Retina (tissue), 1 donor: ENCODE measurements at regions not wholly inside any gene's neighbourhood (a gene's known extent, or its start where the extent isn't known, plus 50 kb on each side); places are given as distances from the start of the nearest gene placed in this dataset.
"Not testable (repeated sequence)": the region's sequence is repeated elsewhere in the genome, so short reads cannot be mapped to it uniquely, and the experiment has no call there.

Experiments used
- DNase-seq: peaks from one replicate; pipeline ENCODE4 v3.0.0-alpha.2; 2016

DNA sequence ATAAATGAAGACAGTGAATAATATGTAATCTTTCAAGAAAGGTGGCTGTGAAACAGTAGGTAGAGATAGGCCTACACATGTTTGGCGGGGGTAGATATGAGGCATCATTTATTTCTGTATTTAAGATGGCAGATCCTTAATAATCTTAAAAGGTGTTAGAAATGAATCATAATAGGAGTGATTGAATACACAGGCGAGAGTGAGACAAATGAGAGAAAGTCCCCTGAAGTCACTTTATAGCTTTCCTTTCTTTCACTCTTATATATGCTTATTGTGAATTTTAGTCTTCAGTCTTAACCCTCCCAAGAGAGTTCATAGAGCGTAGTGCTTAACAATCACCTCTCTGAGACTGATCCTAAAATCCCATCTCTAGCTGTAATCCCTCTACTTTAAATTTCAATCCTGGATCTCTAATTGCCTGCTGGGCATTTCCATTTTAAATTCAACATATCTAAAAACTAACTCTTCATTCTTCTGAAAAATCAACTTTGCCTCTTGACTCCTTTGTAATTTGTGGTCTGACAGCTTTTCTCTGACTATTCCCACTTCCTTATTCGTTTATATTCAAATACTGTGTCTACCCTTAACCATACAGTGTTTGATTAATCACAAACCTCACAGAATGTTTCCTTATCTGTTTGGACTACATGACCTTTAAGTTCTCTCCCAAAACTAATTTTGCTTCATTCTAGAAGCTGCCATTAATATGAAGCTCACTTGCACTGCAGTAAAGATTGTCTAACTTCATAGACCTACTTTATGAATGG is 463.7 kb upstream of the FSIP2 start:
- DNase-seq = no peak

- not testable (repeated sequence) for DNase-seq
Measured at GRCh38 chr2:185275979-185276378, 462.6 kb upstream of the FSIP2 start.

- peak; percentile 53 for DNase-seq
Measured at GRCh38 chr2:185278761-185279160, 459.8 kb upstream of the FSIP2 start.

- no peak for DNase-seq
Measured at GRCh38 chr2:185279999-185280398, 458.6 kb upstream of the FSIP2 start.

DNA sequence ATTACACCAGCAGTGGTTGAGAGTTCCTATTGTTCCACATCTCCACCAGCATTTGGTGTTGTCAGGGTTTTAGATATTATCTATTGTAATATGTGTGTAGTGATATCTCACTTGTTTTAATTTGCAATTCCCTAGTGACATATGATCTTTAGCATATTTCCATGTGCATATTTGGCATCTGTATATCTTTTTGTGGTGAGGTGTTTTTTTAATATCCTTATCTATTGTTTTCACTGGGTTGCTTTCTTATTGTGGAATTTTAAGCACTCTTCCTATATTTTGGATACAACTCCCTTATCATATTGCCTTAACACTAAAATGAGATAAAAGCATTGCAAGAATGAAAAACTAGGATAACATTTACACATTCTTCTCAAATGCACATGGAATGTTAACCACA is 453.9 kb upstream of the FSIP2 start:
- DNase-seq = no peak

- DNase-seq = not testable (repeated sequence)
Measured at GRCh38 chr2:185290012-185290411, 448.6 kb upstream of the FSIP2 start.

GRCh38 chr2:185291035-185291647 is 447.5 kb upstream of the FSIP2 start:
- peak; percentile 38 for DNase-seq

- DNase-seq = no peak
Measured at GRCh38 chr2:185299867-185300266, 438.7 kb upstream of the FSIP2 start.

DNA sequence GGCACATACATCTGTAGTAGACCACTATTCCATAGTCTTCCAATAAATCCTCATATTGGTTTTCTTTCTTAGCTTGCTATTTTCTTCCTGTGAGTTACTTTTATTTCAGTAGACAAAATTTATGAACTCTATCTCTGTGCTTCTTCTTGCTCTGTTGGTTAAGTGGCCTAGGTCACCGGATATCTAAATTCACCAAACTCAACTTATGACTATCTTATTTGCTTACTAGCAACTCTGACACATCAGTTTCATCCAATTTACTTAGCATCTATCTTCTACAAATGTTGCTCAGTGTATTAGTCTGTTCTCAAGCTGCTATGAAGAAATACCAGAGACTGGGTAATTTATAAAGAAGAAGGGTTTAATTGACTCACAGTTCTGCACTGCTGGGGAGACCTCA is 432.5 kb upstream of the FSIP2 start:
- DNase-seq = no peak

DNA sequence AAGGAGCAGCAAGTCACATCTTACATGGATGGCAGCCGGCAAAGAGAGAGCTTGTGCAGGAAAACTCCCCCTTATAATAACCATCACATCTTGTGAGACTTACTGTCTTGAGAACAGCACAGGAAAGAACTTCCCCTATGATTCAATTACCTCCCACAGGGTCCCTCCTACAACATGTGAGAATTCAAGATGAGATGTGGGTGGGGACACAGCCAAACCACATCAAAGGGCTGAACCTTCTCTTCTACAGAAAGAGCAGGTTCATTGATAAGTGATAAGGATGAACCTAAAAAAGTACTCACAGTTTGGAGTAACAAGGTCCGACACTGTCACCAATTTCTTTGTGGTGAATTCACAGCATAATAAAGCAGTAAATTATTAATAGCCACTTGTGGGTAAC is 422.2 kb upstream of the FSIP2 start:
- no peak for DNase-seq

GRCh38 chr2:185318271-185318724 is 420.3 kb upstream of the FSIP2 start:
- no peak for DNase-seq

- DNase-seq = no peak
Measured at GRCh38 chr2:185335879-185336278, 402.7 kb upstream of the FSIP2 start.

DNA sequence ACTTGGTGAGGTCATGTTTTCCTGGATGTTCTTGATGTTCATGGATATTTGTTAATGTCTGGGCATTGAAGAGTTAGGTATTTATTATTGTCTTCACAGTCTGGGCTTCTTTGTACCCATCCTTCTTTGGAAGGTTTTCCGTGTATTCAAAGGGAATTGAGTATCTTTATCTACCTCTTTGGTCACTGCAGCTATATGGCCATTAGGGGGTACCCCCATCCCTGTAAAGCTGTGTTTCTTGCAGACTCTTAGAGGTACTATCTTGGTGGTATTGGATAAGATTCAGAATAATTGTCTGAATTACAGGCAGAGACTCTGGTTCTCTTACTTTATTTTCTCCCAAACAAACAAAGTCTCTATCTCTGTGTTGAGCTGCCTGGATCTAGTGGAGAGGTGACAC is 401.6 kb upstream of the FSIP2 start:
- DNase-seq = no peak

GRCh38 chr2:185338104-185338503 is 400.5 kb upstream of the FSIP2 start:
- DNase-seq = no peak

GRCh38 chr2:185347445-185347844 is 391.2 kb upstream of the FSIP2 start:
- DNase-seq = no peak

DNA sequence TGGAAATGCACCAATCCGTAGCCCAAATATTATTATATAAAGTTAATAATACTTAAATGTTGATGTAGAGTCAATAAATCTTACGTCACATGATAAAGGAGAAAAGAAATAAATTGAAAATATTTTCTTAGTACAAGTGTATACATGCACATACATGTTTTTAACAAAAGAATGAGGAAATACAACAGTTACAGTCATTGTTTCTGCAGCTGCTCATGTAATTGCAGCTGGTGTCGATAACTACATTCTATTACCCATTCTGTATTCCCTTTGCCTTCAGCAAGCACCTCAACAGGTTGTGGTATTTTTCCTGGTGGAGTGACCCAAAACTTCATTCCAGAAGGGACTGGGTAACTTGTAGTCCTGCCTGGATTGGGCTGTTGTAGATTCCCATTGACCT is 377.8 kb upstream of the FSIP2 start:
- no peak for DNase-seq

- no peak for DNase-seq
Measured at GRCh38 chr2:185372188-185372587, 366.4 kb upstream of the FSIP2 start.

DNA sequence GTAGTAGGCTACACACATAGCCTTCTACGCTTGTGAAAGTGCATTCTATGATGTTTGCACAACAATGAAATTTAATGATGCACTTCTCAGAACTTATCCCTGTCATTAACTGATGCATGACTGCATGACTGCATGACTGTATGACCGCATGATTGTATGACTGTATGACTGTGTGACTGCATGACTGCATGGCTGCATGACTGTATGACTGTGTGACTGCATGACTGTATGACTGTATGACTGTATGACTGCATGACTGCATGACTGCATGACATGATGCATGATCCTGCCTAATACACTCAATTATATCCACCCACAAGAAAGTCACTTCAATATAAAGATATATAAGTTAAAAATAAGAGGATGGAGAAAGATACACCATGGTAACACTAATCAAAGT is 365.4 kb upstream of the FSIP2 start:
- DNase-seq = no peak

- DNase-seq = no peak
Measured at GRCh38 chr2:185374878-185375277, 363.7 kb upstream of the FSIP2 start.

GRCh38 chr2:185375731-185376130 is 362.9 kb upstream of the FSIP2 start:
- no peak for DNase-seq

DNA sequence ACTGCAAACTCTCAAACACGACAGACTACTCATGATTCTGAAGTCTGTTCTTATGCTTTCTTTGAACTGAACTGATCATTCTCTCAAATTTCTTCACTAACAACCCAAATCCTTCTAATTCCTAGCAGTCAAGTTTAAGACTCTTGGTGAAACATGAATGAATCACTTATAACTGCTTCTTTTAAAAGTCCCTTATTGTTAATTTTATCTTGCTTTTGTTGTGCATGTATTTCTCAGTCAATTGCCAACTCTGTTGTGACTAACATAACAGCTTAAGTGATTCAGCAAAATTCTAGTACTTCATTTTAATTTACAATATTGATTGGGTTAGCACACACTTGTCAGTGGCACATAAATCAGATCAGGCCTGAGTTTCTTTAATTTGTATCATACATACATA is 357.0 kb upstream of the FSIP2 start:
- no peak for DNase-seq

DNA sequence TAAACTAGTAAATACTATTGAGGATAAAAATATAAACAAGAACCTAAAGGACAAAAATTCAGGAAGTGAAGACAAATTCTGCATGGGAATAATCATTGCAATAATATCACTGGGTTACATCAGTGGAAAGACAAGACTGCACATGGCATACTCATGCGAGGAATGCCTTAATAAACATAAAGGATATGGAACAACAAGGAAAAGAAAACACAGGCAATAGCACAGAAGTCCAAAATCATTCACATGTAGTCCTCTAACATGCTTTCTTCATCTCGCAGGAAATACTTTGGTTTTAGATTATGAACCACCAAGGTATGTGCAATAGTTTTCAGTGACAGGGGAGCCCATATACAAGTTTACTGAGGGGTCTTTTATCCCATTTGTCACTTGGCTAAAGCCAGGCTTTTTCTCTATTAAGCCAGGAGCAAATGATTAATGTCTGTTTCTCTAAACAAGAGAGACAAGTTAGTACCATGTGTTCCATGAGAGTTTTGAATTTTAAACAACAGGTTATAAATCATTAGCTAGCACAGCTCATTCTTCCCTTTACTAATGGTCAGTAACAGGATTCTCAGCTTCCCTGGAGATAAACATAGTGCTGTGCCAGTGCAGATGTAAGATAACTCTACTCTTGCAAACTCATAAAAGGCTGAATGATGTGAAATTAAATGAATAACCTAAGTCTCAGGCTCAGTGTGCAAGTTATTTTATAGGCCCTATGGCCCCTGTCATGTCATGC is 353.6 kb upstream of the FSIP2 start:
- no peak for DNase-seq

DNA sequence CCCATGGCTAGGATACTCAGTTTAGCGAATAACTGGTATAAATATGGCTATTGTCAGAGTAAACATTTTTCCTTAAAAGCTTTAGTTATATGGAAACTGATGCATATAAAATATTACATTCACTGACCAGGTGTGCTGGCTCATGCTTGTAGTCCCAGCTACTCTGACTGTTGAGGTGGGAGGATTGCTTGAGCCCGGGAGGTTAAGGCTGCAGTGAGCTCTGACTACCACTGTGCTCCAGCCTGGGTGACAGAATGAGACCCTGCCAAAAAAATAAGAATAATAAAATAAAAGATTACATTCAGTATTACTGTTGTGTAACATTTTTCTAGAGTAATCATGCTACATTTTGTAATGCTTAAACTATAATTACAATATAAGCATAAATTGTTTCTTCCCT is 350.4 kb upstream of the FSIP2 start:
- DNase-seq = no peak

DNA sequence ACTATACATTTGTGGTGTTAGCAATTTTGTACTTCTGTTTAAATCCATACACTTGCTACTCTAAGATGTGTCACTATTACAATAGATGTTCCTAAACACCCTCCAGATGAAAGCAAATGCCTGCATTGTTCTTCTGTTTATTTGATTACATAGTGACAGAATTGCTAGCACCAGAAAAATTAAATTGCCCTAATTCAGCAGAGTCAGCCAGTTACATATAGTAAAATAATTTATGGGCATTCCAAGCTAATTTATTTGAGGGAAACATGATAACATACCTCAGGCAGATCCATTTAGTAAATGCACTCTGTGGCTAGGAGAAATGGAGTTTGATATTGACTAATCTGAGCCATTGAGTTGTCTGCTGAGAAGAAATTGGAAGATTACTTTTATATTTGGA is 347.1 kb upstream of the FSIP2 start:
- DNase-seq = no peak
